CD14-positive monocyte (primary cell): ENCODE measurements at regions not wholly inside any gene's neighbourhood (a gene's known extent, or its start where the extent isn't known, plus 50 kb on each side); places are given as distances from the start of the nearest gene placed in this dataset.
A peak's percentile ranks its signal among the peaks of the same experiment; 100 is the strongest.

Source experiments
- DNase-seq, 3 donors: peaks; one replicate each; pipeline ENCODE4 v3.0.0-alpha.2; 2011 to 2022
- H2AFZ ChIP-seq: 2 replicates; pipeline ENCODE4 v1.6.0; 2012; ENCODE audit warnings: mild to moderate bottlenecking, low read depth, low read length, inconsistent platforms; ENCODE audit not compliant: insufficient read depth, poor library complexity, severe bottlenecking
- H3K27ac ChIP-seq, 2 donors: 1 replicate in 1 of 2; 2 replicates in 1 of 2; pipeline ENCODE4 v1.5.1; 2012 to 2013; ENCODE audit warnings: low read length in 2 of 2, control low read depth in 1 of 2, inconsistent platforms in 1 of 2, low read depth in 1 of 2, mild to moderate bottlenecking in 1 of 2
- H3K27me3 ChIP-seq, 2 donors: one replicate each; pipeline versions ENCODE4 v1.6.0 to v1.6.1; 2011 to 2013; ENCODE audit warnings: low read length in 2 of 2; ENCODE audit not compliant: control insufficient read depth in 2 of 2, insufficient read depth in 2 of 2
- H3K36me3 ChIP-seq, 2 donors: replicated peaks in 1 of 2; 1 replicate in 1 of 2; 2 replicates in 1 of 2; pipeline versions ENCODE4 v1.5.1 to v1.6.1; 2012 to 2013; ENCODE audit warnings: low read length in 2 of 2, control low read depth in 1 of 2, inconsistent platforms in 1 of 2, mild to moderate bottlenecking in 1 of 2; ENCODE audit not compliant: insufficient read depth in 2 of 2, control insufficient read depth in 1 of 2
- H3K4me1 ChIP-seq, 2 donors: 1 replicate in 1 of 2; 2 replicates in 1 of 2; pipeline versions ENCODE4 v1.5.1 to v1.6.1; 2012 to 2013; ENCODE audit warnings: low read length in 2 of 2, control low read depth in 1 of 2, inconsistent platforms in 1 of 2, mild to moderate bottlenecking in 1 of 2, moderate library complexity in 1 of 2; ENCODE audit not compliant: insufficient read depth in 2 of 2, control insufficient read depth in 1 of 2
- H3K4me2 ChIP-seq: replicated peaks from 2 replicates; pipeline ENCODE3; 2012; ENCODE audit warnings: low read length, moderate library complexity, mild to moderate bottlenecking; ENCODE audit not compliant: poor library complexity, severe bottlenecking; ENCODE audit errors: extremely low read depth
- H3K4me3 ChIP-seq, 3 experiments: fragments of 200-600 bp in 1 of 3; sonication (generic) in 1 of 3; replicated peaks in 1 of 3; 1 replicate in 2 of 3; 2 replicates in 1 of 3; pipeline ENCODE4 v1.5.1; 2011 to 2013; ENCODE audit warnings: low read length in 3 of 3, mild to moderate bottlenecking in 3 of 3, control low read depth in 2 of 3, low read depth in 2 of 3, inconsistent platforms in 1 of 3, moderate library complexity in 1 of 3
- H3K79me2 ChIP-seq: 2 replicates; pipeline ENCODE4 v1.6.0; 2012; ENCODE audit warnings: mild to moderate bottlenecking, control low read depth, inconsistent platforms, low read length, moderate library complexity; ENCODE audit not compliant: insufficient read depth
- H3K9ac ChIP-seq: 2 replicates; pipeline ENCODE4 v1.6.0; 2017; ENCODE audit warnings: low read length, mild to moderate bottlenecking; ENCODE audit not compliant: insufficient read depth, poor library complexity, severe bottlenecking
- H3K9me3 ChIP-seq, 2 donors: replicated peaks in 1 of 2; 1 replicate in 1 of 2; 2 replicates in 1 of 2; pipeline versions ENCODE4 v1.5.1 to v1.6.1; 2012 to 2013; ENCODE audit warnings: low read length in 2 of 2, control low read depth in 1 of 2; ENCODE audit not compliant: control insufficient read depth in 1 of 2, insufficient read depth in 1 of 2
- H4K20me1 ChIP-seq: 2 replicates; pipeline ENCODE4 v1.6.0; 2012; ENCODE audit warnings: mild to moderate bottlenecking, low read length, control low read depth, moderate library complexity; ENCODE audit not compliant: insufficient read depth
- H3K27ac Mint-ChIP-seq, 7 donors: one replicate each; pipeline ENCODE4 v1.8.0; 2020; ENCODE audit warnings: mild to moderate bottlenecking in 7 of 7, mixed read lengths in 7 of 7, moderate library complexity in 6 of 7, inconsistent platforms in 2 of 7
- H3K27me3 Mint-ChIP-seq, 3 donors: one replicate each; pipeline ENCODE4 v1.8.0; 2021 to 2022; ENCODE audit warnings: low read depth in 3 of 3, mild to moderate bottlenecking in 3 of 3, mixed read lengths in 3 of 3, moderate library complexity in 3 of 3, inconsistent platforms in 1 of 3
- H3K36me3 Mint-ChIP-seq, 2 donors: one replicate each; pipeline ENCODE4 v1.8.0; 2020; ENCODE audit warnings: mixed read lengths in 2 of 2, inconsistent platforms in 1 of 2, mild to moderate bottlenecking in 1 of 2
- H3K4me1 Mint-ChIP-seq: one replicate; pipeline ENCODE4 v1.8.0; 2020; ENCODE audit warnings: mild to moderate bottlenecking, mixed read lengths
- H3K4me3 Mint-ChIP-seq, 2 donors: one replicate each; pipeline ENCODE4 v1.8.0; 2020; ENCODE audit warnings: mild to moderate bottlenecking in 2 of 2, mixed read lengths in 2 of 2, moderate library complexity in 1 of 2
- H3K9me3 Mint-ChIP-seq, 7 donors: one replicate each; pipeline ENCODE4 v1.8.0; 2020 to 2022; ENCODE audit warnings: mixed read lengths in 7 of 7, mild to moderate bottlenecking in 6 of 7, moderate library complexity in 6 of 7, inconsistent platforms in 2 of 7
- CTCF ChIP-seq: fragments of 200-600 bp; IDR thresholded peaks from one replicate; pipeline ENCODE4 v1.8.0; 2022; ENCODE audit warnings: antibody characterized with exemption, mild to moderate bottlenecking
- WGBS: methylation state at CpG from one replicate; pipeline ENCODE4 v1.1.5; 2013; ENCODE audit warnings: missing lambda C conversion rate; ENCODE audit not compliant: insufficient coverage; 5-methylcytosine and 5-hydroxymethylcytosine counted together
- intact Hi-C, 2 donors: fragments of 100-400 bp; cut with micrococcal nuclease; formaldehyde crosslinking; loops; one replicate each; pipeline versions ENCODE4 v1.15.0 to v1.15.1; 2023

DNA sequence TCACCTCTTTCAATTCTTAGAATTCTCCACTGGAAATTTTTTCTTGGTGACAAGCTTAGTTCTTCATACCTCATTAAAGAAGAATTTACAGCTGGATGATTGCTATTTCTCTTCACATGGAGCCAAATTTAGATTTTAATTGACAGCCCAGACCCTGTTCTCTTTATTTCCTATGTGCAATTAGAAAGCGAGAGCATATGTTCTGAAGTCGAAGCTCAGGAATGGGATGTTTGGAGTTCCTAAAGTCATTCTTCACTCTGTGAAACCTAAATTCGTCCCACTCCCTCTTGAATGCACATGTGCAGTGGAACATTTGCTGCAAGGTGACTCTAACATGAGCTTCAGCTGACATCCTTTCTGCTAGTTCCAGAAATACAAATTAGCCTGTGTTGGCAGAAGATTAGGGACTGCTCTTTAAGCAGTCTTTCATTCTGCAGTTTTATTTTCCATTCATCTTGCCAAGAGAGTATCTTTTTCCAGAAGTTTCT is 129.3 kb upstream of the KCNJ16 start:
- no peak for TF ChIP-seq CTCF

GRCh38 chr17:69947027-69947759 is 127.8 kb upstream of the KCNJ16 start:
- DNase-seq, result no peak
- Histone ChIP-seq H3K4me2 (no peak overlapping the region), H3K36me3 (no peaks in the 10 kb centered on the region), H4K20me1 (no peaks in the 10 kb centered on the region), H3K9ac (no peak overlapping the region), H3K79me2 (no peaks in the 10 kb centered on the region), H3K27me3 (no peaks in the 10 kb centered on the region), H3K27ac (no peak overlapping the region), H2AFZ (no peak overlapping the region), H3K4me3 (no peak overlapping the region), H3K9me3 (no peaks in the 10 kb centered on the region), H3K4me1 (peaks cover 0 to 2% of the 10 kb centered on the region in 2 donors)
- Mint-ChIP-seq H3K27me3 (peaks cover 0 to 3% (median 0%) of the 10 kb centered on the region in 3 donors), H3K36me3 (no peaks in the 10 kb centered on the region), H3K9me3 (peaks cover 0 to 5% (median 0%) of the 10 kb centered on the region in 7 donors), H3K27ac (peak overlapping the region in 3 of 7 donors; percentile 6 to 56 (median 38)), H3K4me1 (peaks cover 4% of the 10 kb centered on the region), H3K4me3 (no peak overlapping the region)
- WGBS, result 0% methylated on average over 1 of the region's 4 CpGs
- intact Hi-C loops, result no loop called here
- TF ChIP-seq CTCF, result no peak

More for the DNA sequence above, 129.3 kb upstream of the KCNJ16 start:
- no CpG with 5 or more reads among the region's 3 CpGs for WGBS
- H3K9me3 Mint-ChIP-seq, result no peaks in the 10 kb centered on the region
- no peaks in the 10 kb centered on the region for H4K20me1 ChIP-seq
- no peak overlapping the region for H3K4me3 Mint-ChIP-seq
- no peaks in the 10 kb centered on the region for H3K36me3 ChIP-seq
- no peaks in the 10 kb centered on the region for H3K79me2 ChIP-seq
- H3K27ac ChIP-seq, result no peak overlapping the region
- no peak overlapping the region for H3K9ac ChIP-seq
- H3K9me3 ChIP-seq, result no peaks in the 10 kb centered on the region
- H3K27ac Mint-ChIP-seq, result no peak overlapping the region
- H3K27me3 Mint-ChIP-seq, result peaks cover 0 to 3% (median 0%) of the 10 kb centered on the region in 3 donors
- no peak for DNase-seq
- no peak overlapping the region for H2AFZ ChIP-seq
- no peak overlapping the region for H3K4me3 ChIP-seq
- no peaks in the 10 kb centered on the region for H3K27me3 ChIP-seq
- intact Hi-C loops, result no loop called here
- H3K36me3 Mint-ChIP-seq, result no peaks in the 10 kb centered on the region
- no peak overlapping the region for H3K4me2 ChIP-seq
- H3K4me1 Mint-ChIP-seq, result peaks cover 4% of the 10 kb centered on the region
- H3K4me1 ChIP-seq, result peaks cover 0 to 2% of the 10 kb centered on the region in 2 donors
